A549 (cell line): ENCODE measurements at regions not wholly inside any gene's neighbourhood (a gene's known extent, or its start where the extent isn't known, plus 50 kb on each side); places are given as distances from the start of the nearest gene placed in this dataset.

Experiments
- CHD4 ChIP-seq: fragments of 200-600 bp; sonication (generic); IDR thresholded peaks from 2 replicates; pipeline ENCODE4 v1.6.1; 2016; ENCODE audit warnings: antibody characterized with exemption, mild to moderate bottlenecking, borderline replicate concordance
- CTCF ChIP-seq: fragments of >200 bp; sonication (Bioruptor Twin); formaldehyde crosslinking; IDR thresholded peaks from 3 replicates; pipeline ENCODE4 v1.5.1; 2016
- HDAC2 ChIP-seq: fragments of 200-600 bp; sonication (generic); IDR thresholded peaks from 2 replicates; pipeline ENCODE4 v1.6.1; 2016
- HOXA7 ChIP-seq: fragments of 250-450 bp; sonication (Bioruptor Pico); IDR thresholded peaks from 2 replicates; pipeline ENCODE4 v1.5.0; 2020; ENCODE audit warnings: mild to moderate bottlenecking, moderate library complexity
- JUN ChIP-seq, 2 experiments: fragments of >200 bp; sonication (Bioruptor Twin); formaldehyde crosslinking; IDR thresholded peaks; 2 replicates in 1 of 2; 3 replicates in 1 of 2; pipeline ENCODE4 v1.6.1; 2016 to 2017
- MAX ChIP-seq: IDR thresholded peaks from 2 replicates; pipeline ENCODE4 v1.6.1; 2012
- MYC ChIP-seq: IDR thresholded peaks from 2 replicates; pipeline ENCODE4 v1.6.1; 2012; ENCODE audit warnings: mild to moderate bottlenecking, inconsistent platforms, low read length, improper control_type of control experiment, borderline replicate concordance
- NR3C1 ChIP-seq: fragments of >200 bp; sonication (Bioruptor Twin); formaldehyde crosslinking; IDR thresholded peaks from 3 replicates; pipeline ENCODE4 v1.6.1; 2017
- POLR2A ChIP-seq: IDR thresholded peaks from 2 replicates; pipeline ENCODE4 v1.6.1; 2012; ENCODE audit warnings: mild to moderate bottlenecking, low read length
- TF ChIP-seq, protein P1 (sequence below): fragments of 200-600 bp; sonication (generic); IDR thresholded peaks from 2 replicates; pipeline ENCODE4 v1.6.1; 2016; ENCODE audit warnings: antibody characterized with exemption, mild to moderate bottlenecking, moderate library complexity
- TF ChIP-seq, protein P2 (sequence below): fragments of 250-450 bp; sonication (Bioruptor Pico); IDR thresholded peaks from 2 replicates; pipeline ENCODE4 v1.5.0; 2021; ENCODE audit warnings: mild to moderate bottlenecking, moderate library complexity, borderline replicate concordance

DNA sequence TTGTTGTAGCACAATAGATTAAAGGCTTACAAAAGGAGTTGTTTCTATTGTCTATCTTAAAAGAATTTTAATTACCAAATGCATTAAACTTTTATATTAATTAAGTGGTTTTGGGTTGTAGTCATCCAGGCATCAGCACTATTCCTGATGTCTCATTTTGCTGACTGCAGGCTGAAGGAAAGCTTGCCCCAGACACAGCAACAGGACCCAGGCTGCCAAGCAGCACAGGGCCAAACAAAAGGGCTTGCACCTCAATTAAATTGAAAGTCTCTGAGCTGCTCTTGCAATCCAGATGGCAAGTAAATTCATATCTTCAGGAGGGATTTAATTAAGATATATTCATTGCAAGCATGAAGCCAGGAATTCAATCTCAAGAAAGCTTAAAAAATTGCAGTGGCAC is 80.7 kb upstream of the CHODL start:
- TF ChIP-seq NR3C1 (no peak), CTCF (no peak), MAX (no peak), JUN (IDR thresholded peaks at IDR 0.05) (no peak), POLR2A (no peak), HDAC2 (no peak), HOXA7 (CRISPR knock-in tag) (no peak), CHD4 (no peak), MYC (no peak)
- TF ChIP-seq, protein P1, sequence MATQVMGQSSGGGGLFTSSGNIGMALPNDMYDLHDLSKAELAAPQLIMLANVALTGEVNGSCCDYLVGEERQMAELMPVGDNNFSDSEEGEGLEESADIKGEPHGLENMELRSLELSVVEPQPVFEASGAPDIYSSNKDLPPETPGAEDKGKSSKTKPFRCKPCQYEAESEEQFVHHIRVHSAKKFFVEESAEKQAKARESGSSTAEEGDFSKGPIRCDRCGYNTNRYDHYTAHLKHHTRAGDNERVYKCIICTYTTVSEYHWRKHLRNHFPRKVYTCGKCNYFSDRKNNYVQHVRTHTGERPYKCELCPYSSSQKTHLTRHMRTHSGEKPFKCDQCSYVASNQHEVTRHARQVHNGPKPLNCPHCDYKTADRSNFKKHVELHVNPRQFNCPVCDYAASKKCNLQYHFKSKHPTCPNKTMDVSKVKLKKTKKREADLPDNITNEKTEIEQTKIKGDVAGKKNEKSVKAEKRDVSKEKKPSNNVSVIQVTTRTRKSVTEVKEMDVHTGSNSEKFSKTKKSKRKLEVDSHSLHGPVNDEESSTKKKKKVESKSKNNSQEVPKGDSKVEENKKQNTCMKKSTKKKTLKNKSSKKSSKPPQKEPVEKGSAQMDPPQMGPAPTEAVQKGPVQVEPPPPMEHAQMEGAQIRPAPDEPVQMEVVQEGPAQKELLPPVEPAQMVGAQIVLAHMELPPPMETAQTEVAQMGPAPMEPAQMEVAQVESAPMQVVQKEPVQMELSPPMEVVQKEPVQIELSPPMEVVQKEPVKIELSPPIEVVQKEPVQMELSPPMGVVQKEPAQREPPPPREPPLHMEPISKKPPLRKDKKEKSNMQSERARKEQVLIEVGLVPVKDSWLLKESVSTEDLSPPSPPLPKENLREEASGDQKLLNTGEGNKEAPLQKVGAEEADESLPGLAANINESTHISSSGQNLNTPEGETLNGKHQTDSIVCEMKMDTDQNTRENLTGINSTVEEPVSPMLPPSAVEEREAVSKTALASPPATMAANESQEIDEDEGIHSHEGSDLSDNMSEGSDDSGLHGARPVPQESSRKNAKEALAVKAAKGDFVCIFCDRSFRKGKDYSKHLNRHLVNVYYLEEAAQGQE, result no peak
- TF ChIP-seq, protein P2, sequence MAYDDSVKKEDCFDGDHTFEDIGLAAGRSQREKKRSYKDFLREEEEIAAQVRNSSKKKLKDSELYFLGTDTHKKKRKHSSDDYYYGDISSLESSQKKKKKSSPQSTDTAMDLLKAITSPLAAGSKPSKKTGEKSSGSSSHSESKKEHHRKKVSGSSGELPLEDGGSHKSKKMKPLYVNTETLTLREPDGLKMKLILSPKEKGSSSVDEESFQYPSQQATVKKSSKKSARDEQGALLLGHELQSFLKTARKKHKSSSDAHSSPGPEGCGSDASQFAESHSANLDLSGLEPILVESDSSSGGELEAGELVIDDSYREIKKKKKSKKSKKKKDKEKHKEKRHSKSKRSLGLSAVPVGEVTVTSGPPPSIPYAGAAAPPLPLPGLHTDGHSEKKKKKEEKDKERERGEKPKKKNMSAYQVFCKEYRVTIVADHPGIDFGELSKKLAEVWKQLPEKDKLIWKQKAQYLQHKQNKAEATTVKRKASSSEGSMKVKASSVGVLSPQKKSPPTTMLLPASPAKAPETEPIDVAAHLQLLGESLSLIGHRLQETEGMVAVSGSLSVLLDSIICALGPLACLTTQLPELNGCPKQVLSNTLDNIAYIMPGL, result no peak
